ENCODE measurements at regions not wholly inside any gene's neighbourhood (a gene's known extent, or its start where the extent isn't known, plus 50 kb on each side); places are given as distances from the start of the nearest gene placed in this dataset.

DNA sequence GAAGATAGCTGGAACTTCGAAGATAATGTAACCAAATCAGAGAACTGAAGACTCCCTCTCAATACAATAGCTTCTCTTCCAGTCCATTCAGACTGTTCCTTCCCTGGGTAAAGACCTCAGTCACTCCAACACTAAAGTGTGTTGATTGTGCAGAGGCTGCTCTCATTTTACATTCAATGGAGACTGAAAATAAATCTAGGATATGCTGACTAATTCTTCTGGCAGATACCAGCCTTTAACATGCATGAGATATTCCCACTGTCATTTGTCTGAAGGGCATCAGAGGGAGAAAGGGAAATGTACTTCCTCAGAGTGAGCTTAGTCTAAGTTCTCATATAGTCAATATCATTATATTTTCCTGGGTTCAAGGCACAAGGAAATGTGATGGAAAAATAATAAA, 166.4 kb upstream of the IRAK1BP1 start:
- no peaks in the 10 kb centered on the region for H3K9me3 ChIP-seq (replicated peaks; ENCODE audit: control insufficient read depth, insufficient read depth, low read depth, low read length)
- DNase-seq (ENCODE audit: extremely low read depth in 1 of 4, low spot score in 3 of 4) = no peak
- H3K27ac ChIP-seq (ENCODE audit: extremely low read depth, low read depth, low read length) = no peak overlapping the region
- no peaks in the 10 kb centered on the region for H3K79me2 ChIP-seq (ENCODE audit: control insufficient read depth, insufficient read depth, low read length)
- H3K4me3 ChIP-seq = no peak overlapping the region
- H3K9ac ChIP-seq (ENCODE audit: insufficient read depth in 1 of 2, low read depth in 2 of 2, low read length in 2 of 2) = no peak overlapping the region
- in situ Hi-C loops (cut with MboI) (no loop called here), intact Hi-C loops (cut with micrococcal nuclease) (no loop called here)
- BruUV-seq (replicated peaks) = no TSS peak
- no peak for ATAC-seq
- H3K36me3 ChIP-seq (ENCODE audit: control insufficient read depth, insufficient read depth, low read length) = no peaks in the 10 kb centered on the region
- no peak overlapping the region for H2AFZ ChIP-seq (ENCODE audit: low read depth, low read length)
- H3K27me3 ChIP-seq (ENCODE audit: control insufficient read depth in 2 of 2, insufficient read depth in 2 of 2, low read length in 2 of 2) = no peaks in the 10 kb centered on the region
- H4K20me1 ChIP-seq (replicated peaks; ENCODE audit: control insufficient read depth, insufficient read depth, low read length) = no peaks in the 10 kb centered on the region
- no peak overlapping the region for H3K4me2 ChIP-seq (ENCODE audit: insufficient read depth, low read length)
- no peak for FAIRE-seq
- WGBS (ENCODE audit: insufficient coverage, low coverage, missing lambda C conversion rate) = 0% methylated on average over 1 of the region's 1 CpG
- POLR2A ChIA-PET = no interaction called here
- CTCF ChIA-PET (ENCODE audit: low intra/inter-chr PET ratio) = no interaction called here
- H3K9me1 ChIP-seq (ENCODE audit: control insufficient read depth, insufficient read depth, low read length) = no peaks in the 10 kb centered on the region
- H3K4me1 ChIP-seq (replicated peaks in 1 of 2; ENCODE audit: control insufficient read depth in 2 of 2, insufficient read depth in 2 of 2, low read length in 2 of 2) = no peaks in the 10 kb centered on the region
- TF ChIP-seq BRD4 (IDR thresholded peaks at IDR 0.05) (no peak), CTBP1 (IDR thresholded peaks at IDR 0.05; ENCODE audit: borderline replicate concordance) (no peak), ERF (CRISPR knock-in tag; IDR thresholded peaks at IDR 0.05) (no peak), SNIP1 (IDR thresholded peaks at IDR 0.05; ENCODE audit: low read depth) (no peak), GATAD2B (IDR thresholded peaks at IDR 0.05; ENCODE audit: borderline replicate concordance) (no peak), FOSL1 (tag; conservative IDR thresholded peaks at IDR 0.05) (no peak), FOXA1 (IDR thresholded peaks at IDR 0.05; ENCODE audit: borderline replicate concordance) (no peak)

DNA sequence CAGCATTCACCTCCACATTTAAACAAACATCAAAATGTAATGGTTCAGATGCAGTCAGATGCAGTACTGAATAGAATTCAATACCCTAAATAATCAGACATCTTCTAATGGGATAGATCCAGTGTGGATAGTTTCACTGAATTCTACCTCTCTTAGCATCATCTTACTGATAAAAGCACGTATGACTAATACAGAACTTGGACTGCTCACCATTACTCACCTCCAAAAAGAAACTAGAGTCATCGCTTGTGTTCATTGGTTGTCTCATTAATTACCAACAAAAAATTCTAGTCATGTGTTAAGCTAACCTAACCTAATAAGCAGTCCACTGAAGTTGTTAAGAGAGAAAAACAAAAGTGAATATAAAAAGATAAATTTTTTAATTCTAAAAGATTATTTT, 165.9 kb upstream of the IRAK1BP1 start:
- in situ Hi-C loops (cut with MboI) = no loop called here
- H4K20me1 ChIP-seq (replicated peaks; ENCODE audit: control insufficient read depth, insufficient read depth, low read length) = no peaks in the 10 kb centered on the region
- no peak overlapping the region for H3K4me2 ChIP-seq (ENCODE audit: insufficient read depth, low read length)
- H3K79me2 ChIP-seq (ENCODE audit: control insufficient read depth, insufficient read depth, low read length) = no peaks in the 10 kb centered on the region
- CTCF ChIA-PET (ENCODE audit: low intra/inter-chr PET ratio) = no interaction called here
- no peak overlapping the region for H2AFZ ChIP-seq (ENCODE audit: low read depth, low read length)
- no peak overlapping the region for H3K4me3 ChIP-seq
- H3K27ac ChIP-seq (ENCODE audit: extremely low read depth, low read depth, low read length) = no peak overlapping the region
- H3K9ac ChIP-seq (ENCODE audit: insufficient read depth in 1 of 2, low read depth in 2 of 2, low read length in 2 of 2) = no peak overlapping the region
- intact Hi-C loops (cut with micrococcal nuclease) = no loop called here
- no peaks in the 10 kb centered on the region for H3K9me1 ChIP-seq (ENCODE audit: control insufficient read depth, insufficient read depth, low read length)
- POLR2A ChIA-PET = no interaction called here
- FAIRE-seq (no peak), ATAC-seq (no peak), DNase-seq (ENCODE audit: extremely low read depth in 1 of 4, low spot score in 3 of 4) (no peak)
- no peaks in the 10 kb centered on the region for H3K27me3 ChIP-seq (ENCODE audit: control insufficient read depth in 2 of 2, insufficient read depth in 2 of 2, low read length in 2 of 2)
- no peaks in the 10 kb centered on the region for H3K36me3 ChIP-seq (ENCODE audit: control insufficient read depth, insufficient read depth, low read length)
- no peaks in the 10 kb centered on the region for H3K4me1 ChIP-seq (replicated peaks in 1 of 2; ENCODE audit: control insufficient read depth in 2 of 2, insufficient read depth in 2 of 2, low read length in 2 of 2)
- no peaks in the 10 kb centered on the region for H3K9me3 ChIP-seq (replicated peaks; ENCODE audit: control insufficient read depth, insufficient read depth, low read depth, low read length)
- WGBS (ENCODE audit: insufficient coverage, low coverage, missing lambda C conversion rate) = 0% methylated on average over 2 of the region's 2 CpGs
- BruUV-seq (replicated peaks) = no TSS peak
- TF ChIP-seq SNIP1 (IDR thresholded peaks at IDR 0.05; ENCODE audit: low read depth) = no peak
- no peak for TF ChIP-seq KLF10 (CRISPR knock-in tag; IDR thresholded peaks at IDR 0.05)
- TF ChIP-seq SAFB (IDR thresholded peaks at IDR 0.05; ENCODE audit: borderline replicate concordance, low read depth, low read length) = no peak
- TF ChIP-seq TEAD1 (CRISPR knock-in tag; IDR thresholded peaks at IDR 0.05) = no peak
- TF ChIP-seq, protein P1, sequence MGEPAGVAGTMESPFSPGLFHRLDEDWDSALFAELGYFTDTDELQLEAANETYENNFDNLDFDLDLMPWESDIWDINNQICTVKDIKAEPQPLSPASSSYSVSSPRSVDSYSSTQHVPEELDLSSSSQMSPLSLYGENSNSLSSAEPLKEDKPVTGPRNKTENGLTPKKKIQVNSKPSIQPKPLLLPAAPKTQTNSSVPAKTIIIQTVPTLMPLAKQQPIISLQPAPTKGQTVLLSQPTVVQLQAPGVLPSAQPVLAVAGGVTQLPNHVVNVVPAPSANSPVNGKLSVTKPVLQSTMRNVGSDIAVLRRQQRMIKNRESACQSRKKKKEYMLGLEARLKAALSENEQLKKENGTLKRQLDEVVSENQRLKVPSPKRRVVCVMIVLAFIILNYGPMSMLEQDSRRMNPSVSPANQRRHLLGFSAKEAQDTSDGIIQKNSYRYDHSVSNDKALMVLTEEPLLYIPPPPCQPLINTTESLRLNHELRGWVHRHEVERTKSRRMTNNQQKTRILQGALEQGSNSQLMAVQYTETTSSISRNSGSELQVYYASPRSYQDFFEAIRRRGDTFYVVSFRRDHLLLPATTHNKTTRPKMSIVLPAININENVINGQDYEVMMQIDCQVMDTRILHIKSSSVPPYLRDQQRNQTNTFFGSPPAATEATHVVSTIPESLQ (CRISPR knock-in tag; IDR thresholded peaks at IDR 0.05) = no peak
- no peak for TF ChIP-seq OTX1 (CRISPR knock-in tag; IDR thresholded peaks at IDR 0.05)
- no peak for TF ChIP-seq TCF7 (IDR thresholded peaks at IDR 0.05; ENCODE audit: borderline replicate concordance)
- TF ChIP-seq, protein P2, sequence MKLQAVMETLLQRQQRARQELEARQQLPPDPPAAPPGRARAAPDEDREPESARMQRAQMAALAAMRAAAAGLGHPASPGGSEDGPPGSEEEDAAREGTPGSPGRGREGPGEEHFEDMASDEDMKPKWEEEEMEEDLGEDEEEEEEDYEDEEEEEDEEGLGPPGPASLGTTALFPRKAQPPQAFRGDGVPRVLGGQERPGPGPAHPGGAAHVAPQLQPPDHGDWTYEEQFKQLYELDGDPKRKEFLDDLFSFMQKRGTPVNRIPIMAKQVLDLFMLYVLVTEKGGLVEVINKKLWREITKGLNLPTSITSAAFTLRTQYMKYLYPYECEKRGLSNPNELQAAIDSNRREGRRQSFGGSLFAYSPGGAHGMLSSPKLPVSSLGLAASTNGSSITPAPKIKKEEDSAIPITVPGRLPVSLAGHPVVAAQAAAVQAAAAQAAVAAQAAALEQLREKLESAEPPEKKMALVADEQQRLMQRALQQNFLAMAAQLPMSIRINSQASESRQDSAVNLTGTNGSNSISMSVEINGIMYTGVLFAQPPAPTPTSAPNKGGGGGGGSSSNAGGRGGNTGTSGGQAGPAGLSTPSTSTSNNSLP (IDR thresholded peaks at IDR 0.05; ENCODE audit: borderline replicate concordance, low read depth, low read length) = no peak

Measured in K562 (cell line).